DMS 273 treated with DMSO at 0.1 percent for 48 hours (cell line): ENCODE measurements at regions not wholly inside any gene's neighbourhood (a gene's known extent, or its start where the extent isn't known, plus 50 kb on each side); places are given as distances from the start of the nearest gene placed in this dataset.

Experiments used
- DNase-seq: peaks from one replicate; lab custom pipeline; 2025; lab: John Stamatoyannopoulos, UW

DNA sequence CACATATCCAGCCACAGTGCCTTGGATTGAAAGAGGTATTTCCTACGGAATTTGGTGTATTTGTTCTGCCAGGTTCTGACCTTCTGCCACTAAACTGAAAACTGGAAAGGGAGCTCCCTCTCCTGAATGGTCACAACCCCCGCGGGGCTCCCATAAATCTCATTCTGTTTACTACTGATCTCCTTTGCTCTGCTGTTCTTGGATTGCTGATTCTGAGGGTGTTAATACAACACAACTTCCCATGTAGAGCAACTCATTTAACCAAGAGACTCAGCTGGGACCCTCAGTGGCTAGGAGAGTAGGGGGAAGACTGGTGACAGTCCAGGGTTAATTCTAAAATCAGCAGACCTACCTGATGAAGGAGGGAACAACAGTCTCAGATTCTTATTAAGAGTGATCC lies 662.9 kb downstream of the INHBA start:
- DNase-seq: no peak

GRCh38 chr7:41039386-41039953 lies 663.4 kb downstream of the INHBA start:
- no peak for DNase-seq

DNA sequence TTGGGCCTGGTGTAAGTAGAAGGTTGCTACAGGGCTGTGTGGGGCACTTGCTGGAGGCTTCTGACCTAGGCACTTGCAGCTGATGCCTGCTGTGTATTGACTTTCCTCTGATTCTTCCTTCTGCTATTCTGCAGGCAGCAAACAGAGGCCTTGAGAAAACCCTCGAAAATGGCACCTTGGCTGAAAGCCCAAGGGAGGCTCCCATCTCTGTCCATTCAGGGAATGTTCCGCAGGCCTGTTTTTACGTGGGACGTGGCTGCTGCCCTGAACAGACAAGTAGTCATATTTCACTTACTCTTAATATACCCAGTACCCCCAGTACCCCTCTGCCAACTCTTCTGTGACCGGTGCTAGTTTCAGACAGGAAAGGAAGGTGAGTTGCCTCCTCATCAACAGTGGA lies 664.7 kb downstream of the INHBA start:
- no peak for DNase-seq

- no peak for DNase-seq
Measured at GRCh38 chr7:41037691-41038090, 665.2 kb downstream of the INHBA start.

DNA sequence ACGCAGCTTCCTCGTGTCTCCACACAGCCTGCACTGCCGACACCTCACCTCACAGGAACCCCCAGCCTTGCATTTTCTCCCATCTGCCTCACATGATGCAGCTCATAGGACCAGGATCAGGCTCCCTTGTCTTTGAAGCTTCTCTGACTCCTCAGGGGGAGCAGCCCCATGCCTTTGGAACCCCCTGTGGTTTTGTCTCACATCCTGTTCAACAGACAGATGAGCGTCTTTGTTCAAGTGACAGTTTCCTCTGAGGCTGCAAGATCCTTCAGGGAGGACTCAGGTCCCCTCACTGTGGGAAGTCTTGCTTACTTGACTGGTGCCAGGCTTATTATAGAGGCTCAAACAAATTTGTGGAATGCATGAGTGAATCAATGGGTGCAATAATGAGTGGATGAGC lies 667.1 kb downstream of the INHBA start:
- DNase-seq: no peak

DNA sequence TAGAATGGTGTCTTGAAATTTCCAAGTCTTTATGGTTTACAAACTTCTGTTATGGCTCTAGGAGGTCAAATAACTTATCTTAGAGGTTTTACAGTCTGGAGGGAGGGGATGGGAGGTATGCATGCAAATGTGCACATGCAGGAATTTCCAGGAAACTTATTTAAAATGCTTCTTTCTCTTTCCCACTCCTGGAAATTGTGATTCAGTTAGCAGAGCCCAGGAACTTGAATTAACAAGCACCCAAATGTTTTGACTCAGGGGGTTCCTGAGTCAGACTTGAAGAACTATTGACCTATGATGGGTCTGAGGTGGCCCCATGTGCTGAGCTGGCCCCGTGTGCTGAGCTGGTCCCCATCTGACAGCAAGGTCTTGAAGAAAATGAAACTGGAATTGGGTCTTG lies 669.4 kb downstream of the INHBA start:
- DNase-seq: no peak

- no peak for DNase-seq
Measured at GRCh38 chr7:41030673-41031072, 672.2 kb downstream of the INHBA start.

GRCh38 chr7:41029072-41029499 lies 673.8 kb downstream of the INHBA start:
- DNase-seq: no peak

GRCh38 chr7:41028580-41028979 lies 674.3 kb downstream of the INHBA start:
- DNase-seq: no peak

DNA sequence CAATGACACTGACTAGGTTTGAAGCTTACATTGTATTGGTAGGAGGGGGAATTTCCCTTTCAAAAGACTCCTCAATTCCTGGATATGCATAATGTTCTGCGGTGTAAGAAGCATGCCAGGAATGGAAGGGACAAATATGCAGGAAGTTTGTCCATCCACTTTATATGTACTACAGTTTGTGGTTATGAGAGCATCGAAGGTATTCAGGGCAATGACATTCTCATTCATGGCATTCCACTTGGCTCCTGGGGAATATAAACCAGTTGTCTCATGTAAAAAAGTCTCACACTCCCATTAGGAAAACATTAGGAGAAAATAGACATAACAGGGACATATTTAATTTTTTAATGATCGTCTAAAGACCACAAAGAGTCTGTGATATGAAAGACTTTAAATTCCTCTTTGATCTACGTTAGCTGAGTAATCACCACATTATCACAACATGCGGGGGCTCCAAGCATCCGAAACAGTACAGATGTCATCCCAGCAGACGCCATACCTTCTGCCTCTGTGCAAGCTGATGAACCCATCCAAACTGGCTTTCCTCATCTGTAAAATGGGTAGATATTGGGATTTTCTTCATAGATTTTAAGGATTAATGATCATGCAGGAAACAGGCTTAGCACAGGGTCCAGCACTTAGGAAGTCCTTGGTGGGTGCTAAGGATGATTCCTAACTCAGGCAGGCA lies 675.3 kb downstream of the INHBA start:
- DNase-seq: no peak

- no peak for DNase-seq
Measured at GRCh38 chr7:41024126-41024525, 678.8 kb downstream of the INHBA start.

- no peak for DNase-seq
Measured at GRCh38 chr7:41020056-41020455, 682.8 kb downstream of the INHBA start.

DNA sequence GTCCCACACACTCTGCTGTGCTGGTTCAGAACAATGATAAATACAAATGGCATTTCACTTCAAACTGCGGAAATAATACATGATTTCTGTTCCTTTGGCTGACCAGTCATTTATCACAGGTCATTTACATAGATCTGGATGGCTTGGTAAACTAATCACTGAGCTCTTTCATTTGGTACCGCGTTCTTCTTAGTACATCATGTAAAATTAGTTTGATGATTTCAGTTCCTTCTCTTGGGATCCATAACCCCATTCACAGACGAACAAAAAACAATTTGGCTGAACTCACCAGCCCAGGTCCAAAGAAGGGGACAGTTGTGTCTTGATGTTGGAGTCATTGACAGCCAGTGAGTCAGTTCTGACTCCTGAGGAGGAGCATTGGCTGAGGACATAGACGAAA lies 689.8 kb downstream of the INHBA start:
- DNase-seq: no peak

DNA sequence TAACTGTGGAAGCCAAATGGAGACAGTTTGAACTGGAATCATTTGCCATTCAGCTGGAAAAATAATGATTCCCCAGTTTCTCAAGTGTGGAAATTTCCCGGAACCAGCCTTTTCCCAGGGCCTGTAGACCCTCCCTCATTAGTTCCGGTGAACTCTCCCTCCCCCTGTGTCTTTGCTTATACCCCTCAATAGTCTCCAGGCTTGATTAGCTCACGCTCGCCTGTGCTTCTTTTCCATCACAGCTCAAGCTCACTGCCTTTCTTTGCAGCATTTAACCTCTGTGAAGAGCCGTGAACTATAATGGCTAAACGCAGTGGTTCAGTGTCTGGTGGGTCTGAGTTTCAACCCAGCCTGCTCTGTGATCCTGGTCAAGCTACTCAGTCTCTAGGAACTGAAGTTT lies 690.8 kb downstream of the INHBA start:
- DNase-seq: no peak

DNA sequence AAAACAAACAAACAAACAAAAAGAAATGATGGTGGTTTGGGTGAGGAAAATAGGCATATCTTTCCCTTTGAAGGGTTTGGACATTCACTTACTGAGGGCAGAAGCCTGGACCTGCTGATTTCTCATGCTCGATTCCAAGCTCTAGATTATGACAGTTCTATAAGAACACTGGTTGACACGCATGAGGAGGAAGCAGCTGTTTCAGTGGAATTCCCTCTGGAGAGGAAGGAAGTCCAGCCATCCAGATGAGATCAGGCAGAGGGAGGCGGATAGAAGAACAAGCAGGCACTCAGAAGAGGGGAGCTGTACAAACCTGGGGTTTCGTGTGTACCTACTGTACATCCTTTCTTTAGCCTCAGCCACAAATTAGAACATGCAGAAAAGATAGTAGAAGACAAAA lies 691.9 kb downstream of the INHBA start:
- no peak for DNase-seq

GRCh38 chr7:41010418-41010817 lies 692.5 kb downstream of the INHBA start:
- no peak for DNase-seq

GRCh38 chr7:41007811-41008210 lies 695.1 kb downstream of the INHBA start:
- no peak for DNase-seq

DNA sequence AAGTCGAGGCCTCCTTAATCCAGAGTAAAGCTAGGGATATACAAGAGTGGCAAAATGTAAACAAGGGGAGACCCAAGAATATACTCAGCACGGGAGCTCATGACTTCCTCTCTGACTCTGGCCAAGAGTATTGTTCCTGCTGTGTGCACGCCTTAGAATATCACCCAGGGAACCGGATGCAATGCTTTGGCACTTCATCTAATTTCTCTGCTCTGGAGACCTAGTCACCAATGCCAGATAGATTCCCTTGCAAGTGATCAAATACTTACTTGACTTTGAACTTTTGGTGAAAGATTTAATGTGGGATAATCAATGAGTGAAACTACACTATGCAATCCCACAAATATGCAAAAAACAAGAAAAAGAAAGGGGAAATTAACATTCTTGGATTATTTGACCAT lies 695.5 kb downstream of the INHBA start:
- no peak for DNase-seq

DNA sequence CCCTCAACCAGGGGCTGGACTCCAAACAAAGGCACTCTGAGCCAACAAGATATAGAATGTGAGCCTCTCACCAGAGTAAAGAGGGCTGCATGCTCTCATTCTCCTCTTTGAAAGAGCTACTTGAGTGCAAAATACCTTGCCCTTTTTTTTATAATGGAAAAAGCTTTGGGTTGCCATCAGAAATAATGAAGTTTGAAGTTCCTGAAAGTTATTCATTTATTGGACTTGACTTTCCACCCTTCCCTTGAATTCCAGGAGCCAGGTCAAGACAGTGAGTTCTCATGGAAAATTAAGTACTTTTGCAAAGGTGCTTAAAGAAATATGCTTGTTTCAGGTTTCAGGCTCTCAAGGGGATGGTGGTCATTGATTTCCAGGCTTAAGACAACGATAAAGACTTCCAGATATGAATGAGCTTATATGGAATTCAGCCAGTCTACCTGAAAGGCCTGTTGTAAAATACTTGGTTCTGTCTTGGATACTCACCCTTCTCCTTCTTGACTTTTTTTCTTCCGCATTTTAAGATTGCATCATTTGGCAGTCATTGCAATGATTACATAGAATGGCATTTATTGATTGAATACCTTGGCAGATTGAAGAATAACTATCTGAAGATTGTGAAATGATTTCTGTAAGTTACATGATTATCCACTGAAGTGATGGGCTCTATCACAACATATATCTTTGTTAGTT lies 696.4 kb downstream of the INHBA start:
- DNase-seq: no peak

DNA sequence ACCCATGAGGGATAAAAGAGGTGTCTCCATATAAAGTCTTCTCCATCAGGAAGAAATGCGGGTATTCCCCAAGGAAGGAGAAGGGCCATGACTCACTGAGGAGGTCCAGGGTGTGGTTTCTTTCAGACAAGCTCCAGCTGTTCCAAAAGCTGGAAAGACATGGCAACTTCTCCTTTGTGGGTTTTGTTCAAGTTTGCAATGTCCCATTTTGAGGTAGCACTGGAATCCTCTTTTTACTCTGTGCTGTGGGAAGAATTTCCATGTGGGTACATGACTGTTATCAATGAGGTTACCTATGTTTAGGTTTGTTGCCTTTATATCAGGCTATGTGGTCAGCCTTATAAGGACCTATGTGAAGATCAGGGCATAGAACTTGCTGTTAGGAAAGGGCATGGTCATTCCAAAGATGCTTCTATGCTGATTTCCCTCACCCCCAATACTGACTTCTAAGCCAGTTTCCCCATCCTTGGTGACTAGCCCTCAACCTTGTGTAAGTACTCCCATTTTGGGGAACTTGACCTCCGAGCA lies 697.5 kb downstream of the INHBA start:
- no peak for DNase-seq

GRCh38 chr7:41003977-41004376 lies 698.9 kb downstream of the INHBA start:
- DNase-seq: no peak

DNA sequence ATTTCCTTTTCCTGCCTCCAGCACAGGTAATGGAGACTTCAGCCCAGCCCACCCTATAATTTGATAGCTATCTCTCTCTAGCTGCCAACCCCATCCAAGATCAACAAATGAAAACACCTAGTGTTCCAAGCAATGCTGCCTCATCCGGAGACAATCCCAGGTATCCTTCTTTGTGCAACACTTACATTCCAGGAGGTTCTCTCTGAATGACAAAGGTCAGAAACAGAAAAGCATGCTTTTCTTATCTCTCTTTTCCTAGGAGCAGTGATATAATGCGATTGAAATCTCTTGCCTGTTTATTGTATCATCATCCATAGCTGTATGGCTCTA lies 699.3 kb downstream of the INHBA start:
- DNase-seq: no peak
